NCI-H345 treated with DMSO at 0.1 percent for 48 hours (cell line): ENCODE measurements at regions not wholly inside any gene's neighbourhood (a gene's known extent, or its start where the extent isn't known, plus 50 kb on each side); places are given as distances from the start of the nearest gene placed in this dataset.

ENCODE experiments used
- DNase-seq: peaks from one replicate; lab custom pipeline; 2025; ENCODE audit not compliant: unreplicated experiment; lab: John Stamatoyannopoulos, UW

GRCh38 chr7:17123020-17123419, 175.4 kb upstream of the AHR start:
- no peak for DNase-seq

GRCh38 chr7:17126413-17127268, 171.8 kb upstream of the AHR start:
- no peak for DNase-seq

GRCh38 chr7:17129218-17129617, 169.2 kb upstream of the AHR start:
- DNase-seq, result no peak

DNA sequence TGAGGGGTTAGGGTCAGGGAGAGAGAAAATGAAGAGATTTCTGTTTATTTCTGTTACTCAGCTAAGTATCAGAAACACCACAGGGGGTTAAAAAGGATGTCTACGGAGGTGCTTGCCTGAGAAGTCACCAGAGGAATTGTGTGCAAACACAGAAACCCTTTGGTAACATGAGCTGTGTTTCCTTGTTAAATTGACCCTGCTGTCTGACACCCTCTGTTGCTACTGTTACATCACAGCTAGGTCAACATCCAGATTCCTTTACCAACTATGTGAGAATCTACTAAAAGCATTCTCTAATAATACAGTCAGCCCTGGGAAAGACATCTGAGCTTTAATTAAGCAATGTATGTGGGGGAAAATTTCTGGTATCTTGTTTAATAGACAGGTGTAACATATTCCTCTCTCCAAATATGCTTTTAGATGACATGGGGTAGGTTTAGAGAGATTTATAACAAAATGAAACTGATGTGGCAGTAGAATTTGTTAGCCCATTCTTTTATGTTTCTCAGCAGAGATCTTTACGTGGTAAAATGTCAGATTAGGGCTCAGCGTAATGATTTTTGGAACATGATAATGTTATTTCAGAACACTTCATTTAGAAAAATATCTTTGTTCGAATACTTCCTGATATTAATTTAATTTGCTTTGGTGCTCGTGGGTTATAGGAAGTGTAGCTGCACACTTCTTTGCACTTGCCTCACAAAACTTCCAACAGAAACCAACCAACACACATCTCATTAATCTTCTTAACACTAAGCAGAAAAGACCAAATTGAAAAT, 168.0 kb upstream of the AHR start:
- no peak for DNase-seq

GRCh38 chr7:17131060-17131345, 167.4 kb upstream of the AHR start:
- no peak for DNase-seq

DNA sequence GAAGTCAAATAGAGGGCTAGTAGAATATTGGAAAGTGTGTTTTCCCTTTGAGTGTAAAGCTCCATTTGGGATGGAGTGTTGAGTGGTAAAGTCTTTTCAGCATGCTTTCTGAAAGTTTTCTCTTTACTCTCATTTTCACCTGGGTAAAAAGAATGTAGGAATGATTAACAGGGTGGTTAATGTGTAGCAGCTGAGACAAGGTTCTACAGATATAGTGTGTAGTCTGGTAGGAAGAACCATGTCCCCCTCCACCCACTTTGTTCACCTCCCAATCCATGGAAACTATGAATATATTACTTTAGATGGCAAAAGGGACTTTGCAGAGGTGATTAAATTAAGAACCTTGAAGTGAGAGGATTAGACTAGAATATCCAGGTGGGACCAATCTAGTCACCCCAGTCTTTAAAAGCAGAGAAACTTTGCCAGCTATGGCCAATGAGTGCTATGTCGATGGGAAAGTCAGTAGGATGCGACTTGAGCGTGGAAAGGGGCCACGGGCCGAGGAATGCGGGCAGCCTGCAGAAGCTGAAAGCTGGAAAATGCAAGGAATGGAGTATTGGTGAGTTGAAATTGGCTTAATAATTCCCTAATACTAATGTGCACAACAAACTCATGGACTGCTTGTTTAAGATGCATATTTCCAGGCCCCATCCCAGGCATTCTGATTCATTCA, 166.3 kb upstream of the AHR start:
- DNase-seq, result no peak

DNA sequence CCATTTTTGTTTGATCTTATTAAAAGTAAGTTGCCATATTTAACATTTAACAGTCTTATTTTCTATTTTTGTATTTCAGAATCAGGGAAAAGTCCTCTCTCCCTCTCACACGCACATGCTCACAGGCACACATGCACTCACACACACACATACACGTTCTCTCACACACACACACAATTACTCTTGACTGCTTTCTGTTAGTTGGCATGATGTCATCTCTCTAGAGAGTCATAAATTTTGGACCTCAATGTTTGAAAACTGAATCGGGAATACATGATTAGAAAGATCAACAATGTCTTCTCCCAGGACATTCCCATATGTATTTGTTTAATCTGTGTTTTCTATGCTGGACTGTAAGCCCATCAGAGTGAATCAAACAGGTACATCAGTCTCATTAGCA, 165.7 kb upstream of the AHR start:
- no peak for DNase-seq

DNA sequence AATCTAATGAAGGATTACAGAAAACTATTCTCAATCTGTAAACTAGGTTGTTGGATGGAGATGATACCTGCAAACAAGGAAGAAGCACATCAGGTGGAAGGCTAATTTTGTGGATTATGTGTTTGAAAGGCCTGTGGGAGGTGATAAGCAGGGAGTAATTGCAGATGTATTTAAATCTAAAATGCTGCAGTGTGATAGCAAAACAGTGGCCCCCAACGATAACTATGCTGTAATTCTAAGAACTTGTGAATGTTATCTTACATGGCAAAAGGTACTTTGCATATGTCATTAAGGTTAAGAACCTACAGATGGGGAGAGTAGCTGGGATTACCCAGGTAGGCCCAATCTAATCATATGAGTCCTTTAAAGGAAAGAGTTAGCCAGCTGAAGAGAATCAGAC, 164.5 kb upstream of the AHR start:
- DNase-seq, result no peak

GRCh38 chr7:17134786-17135185, 163.7 kb upstream of the AHR start:
- no peak for DNase-seq

DNA sequence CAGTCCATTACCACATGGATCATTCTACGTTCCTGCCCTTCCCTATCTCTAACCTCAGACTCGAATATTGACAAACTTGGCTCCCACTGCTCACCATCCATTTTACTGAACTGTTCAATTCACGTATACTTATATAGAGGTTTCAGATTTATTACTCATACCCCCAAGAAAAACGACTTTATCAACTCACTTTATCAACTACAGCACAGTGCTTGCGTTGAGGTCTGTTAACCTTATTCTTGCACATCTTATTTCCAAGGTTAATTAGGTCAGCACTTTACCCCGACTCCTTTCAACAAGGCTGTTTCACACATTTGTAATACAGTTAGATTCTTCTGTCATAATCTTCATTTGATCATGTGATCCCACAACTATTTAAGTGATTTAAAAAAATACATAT, 162.3 kb upstream of the AHR start:
- DNase-seq, result no peak

DNA sequence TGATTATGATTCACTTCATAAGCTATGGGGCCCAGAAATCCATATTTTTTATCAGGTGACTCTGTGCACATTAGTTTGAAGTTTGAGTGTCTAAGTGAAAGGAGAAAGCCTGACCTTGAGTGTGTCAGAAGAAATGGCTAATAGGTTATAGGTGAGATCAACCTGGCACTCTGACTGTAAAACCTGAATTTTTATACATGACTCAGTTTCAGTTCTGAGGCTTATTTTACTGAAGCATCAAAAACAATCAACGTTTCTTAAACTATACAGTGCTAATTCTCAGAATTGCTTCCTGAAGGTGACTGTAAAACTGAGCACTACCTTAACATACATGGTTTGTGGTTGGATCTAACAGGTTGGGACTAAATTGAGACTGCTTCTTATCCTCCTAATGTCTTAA, 159.4 kb upstream of the AHR start:
- DNase-seq, result no peak

DNA sequence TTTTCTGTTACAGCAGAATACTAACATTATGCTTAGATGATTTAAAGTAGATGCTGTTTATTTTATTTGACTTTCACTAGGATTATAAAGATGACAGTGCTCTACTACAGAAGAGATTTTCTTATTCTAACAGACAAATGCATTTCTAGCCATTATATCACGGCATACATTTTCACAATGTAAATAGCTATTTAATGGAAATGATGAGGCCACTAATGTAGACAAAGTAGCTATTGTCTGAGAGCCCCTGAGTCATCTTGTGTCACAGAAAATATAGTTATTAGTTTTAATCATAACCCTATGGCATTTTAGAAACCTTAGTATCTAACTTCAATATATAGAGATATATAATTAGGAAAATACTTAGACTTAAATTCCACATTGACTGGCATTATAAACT, 158.0 kb upstream of the AHR start:
- DNase-seq, result no peak

GRCh38 chr7:17142831-17143541, 155.5 kb upstream of the AHR start:
- DNase-seq, result no peak

GRCh38 chr7:17144322-17144721, 154.1 kb upstream of the AHR start:
- no peak for DNase-seq

DNA sequence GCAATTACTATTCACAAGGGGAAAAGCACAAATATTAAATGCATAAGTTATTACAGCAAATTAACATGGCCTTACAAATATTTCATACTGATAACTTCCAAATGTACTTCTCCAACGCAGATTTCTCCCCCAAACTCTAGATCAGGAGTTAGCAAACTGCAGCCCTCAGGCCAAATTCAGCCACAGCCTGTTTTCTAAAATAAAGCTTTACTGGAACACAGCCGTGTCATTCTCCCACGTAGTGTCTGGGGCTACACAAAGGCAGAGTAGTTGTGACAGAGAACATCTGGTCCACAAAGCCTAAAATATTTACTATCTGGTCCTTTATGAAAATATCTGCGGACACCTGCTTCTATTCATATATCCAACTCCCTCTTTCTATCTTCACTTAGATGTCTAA, 151.8 kb upstream of the AHR start:
- DNase-seq, result no peak

GRCh38 chr7:17147409-17147808, 151.0 kb upstream of the AHR start:
- DNase-seq, result no peak

DNA sequence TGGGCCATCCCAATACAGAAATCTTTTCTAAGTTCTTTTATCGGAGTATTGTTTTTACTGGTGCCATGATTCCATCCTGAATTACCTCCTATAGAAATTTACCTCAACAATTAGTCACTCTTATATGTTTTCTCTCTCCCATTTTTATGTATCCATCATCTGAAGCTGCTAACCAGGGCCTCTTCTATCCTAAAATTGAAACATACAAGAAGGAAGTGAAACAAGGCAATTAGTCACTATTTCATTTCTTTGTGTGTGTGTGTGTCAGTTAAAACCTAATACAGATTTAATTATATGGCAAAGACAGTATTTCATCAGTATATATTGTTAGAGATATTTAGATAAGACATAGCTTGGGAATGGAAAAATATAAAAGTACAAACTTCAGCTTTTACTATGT, 148.4 kb upstream of the AHR start:
- no peak for DNase-seq

- DNase-seq, result no peak
Observed at GRCh38 chr7:17152721-17153120, 145.7 kb upstream of the AHR start.

DNA sequence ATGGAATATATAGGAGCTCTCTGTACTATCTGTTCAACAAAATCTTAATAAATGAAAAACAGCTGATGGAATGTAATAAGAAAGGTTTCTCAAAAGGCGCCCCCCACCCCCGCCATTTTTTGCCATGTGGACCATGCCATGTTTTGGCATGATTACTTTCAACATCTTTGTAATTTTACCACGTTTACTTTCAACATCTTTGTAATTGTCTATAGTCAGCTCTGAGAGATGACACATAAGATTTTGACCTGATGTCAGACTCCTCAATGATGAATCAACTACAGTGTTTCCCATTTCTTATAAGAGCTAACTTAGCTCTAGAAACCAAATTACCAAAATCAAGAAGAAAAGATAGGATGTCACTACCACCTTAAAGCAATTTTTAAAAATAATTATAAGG, 144.9 kb upstream of the AHR start:
- DNase-seq, result no peak

DNA sequence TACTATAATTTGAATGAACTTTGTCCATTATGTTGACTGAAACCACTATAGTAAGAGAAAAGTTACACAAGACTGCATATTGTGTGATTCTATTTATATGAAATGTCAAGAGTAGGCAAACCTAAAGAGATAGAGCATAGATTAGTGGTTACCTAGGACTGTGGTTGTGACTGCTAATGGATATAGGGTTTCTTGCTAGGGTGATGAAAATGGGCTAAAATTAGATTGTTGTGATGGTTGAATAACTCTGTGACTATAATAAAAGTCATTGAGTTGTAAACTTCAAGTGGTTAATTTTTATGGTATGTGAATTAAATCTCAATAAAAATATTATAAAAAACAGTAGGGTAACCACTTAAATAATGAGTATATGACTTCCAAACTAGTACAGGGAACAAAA, 142.9 kb upstream of the AHR start:
- no peak for DNase-seq

- DNase-seq, result no peak
Observed at GRCh38 chr7:17158261-17158660, 140.2 kb upstream of the AHR start.
